Heart left ventricle (tissue), 13 donors: ENCODE measurements at regions not wholly inside any gene's neighbourhood (a gene's known extent, or its start where the extent isn't known, plus 50 kb on each side); places are given as distances from the start of the nearest gene placed in this dataset.

Experiments
- POLR2A ChIP-seq, 2 donors: fragments of 450-650 bp; IDR thresholded peaks; one replicate each; pipeline ENCODE4 v1.6.1; 2017; ENCODE audit warnings: antibody characterized with exemption in 2 of 2, mild to moderate bottlenecking in 2 of 2, moderate library complexity in 2 of 2
- TF ChIP-seq, protein P1 (sequence below), 12 donors: fragments of 200-600 bp; sonication (generic) in 4 of 12; IDR thresholded peaks; one replicate each; pipeline versions ENCODE4 v1.5.0 to v1.8.0; 2018 to 2022; ENCODE audit warnings: antibody characterized with exemption in 12 of 12, mild to moderate bottlenecking in 5 of 12
- donor health status: ischemic (EF 13 %, LVEDD 7.1; RV severe dilation, severe dysfunction).
- donor health status: DM: no; HTN: yes; CAD: no.
- donor health status: DM: no; HTN: no; CAD: no.
- donor health status: ischemic (EF 25% LVEDD 6.9; RV normal size, moderate dysfunction).
- donor health status: ischemic (EF 25% LVEDD 5.7; RV mildly dilated, moderate dysfunction).
- donor health status: ischemic (EF 35%, LVEDD 5.7; RV mildly dilated, moderate dysfunction).
- donor health status: nonischemic (EF 11% LVEDD 7.7; RV severe dilation, severe dysfunction).
- donor health status: DM: yes; HTN: yes; CAD: no.
- donor health status: PGD.
- donor health status: ischemic (EF 29% LVEDD 5.4; RV normal size, mild dysfunction).
- donor health status: nonischemic (EF 23%, LVEDD 6.1; RV moderate dilation, normal function).

GRCh38 chr12:97701901-97702300 lies 239.3 kb downstream of the RMST start:
- TF ChIP-seq POLR2A (IDR thresholded peaks at IDR 0.05): no peak
- TF ChIP-seq, protein P1, sequence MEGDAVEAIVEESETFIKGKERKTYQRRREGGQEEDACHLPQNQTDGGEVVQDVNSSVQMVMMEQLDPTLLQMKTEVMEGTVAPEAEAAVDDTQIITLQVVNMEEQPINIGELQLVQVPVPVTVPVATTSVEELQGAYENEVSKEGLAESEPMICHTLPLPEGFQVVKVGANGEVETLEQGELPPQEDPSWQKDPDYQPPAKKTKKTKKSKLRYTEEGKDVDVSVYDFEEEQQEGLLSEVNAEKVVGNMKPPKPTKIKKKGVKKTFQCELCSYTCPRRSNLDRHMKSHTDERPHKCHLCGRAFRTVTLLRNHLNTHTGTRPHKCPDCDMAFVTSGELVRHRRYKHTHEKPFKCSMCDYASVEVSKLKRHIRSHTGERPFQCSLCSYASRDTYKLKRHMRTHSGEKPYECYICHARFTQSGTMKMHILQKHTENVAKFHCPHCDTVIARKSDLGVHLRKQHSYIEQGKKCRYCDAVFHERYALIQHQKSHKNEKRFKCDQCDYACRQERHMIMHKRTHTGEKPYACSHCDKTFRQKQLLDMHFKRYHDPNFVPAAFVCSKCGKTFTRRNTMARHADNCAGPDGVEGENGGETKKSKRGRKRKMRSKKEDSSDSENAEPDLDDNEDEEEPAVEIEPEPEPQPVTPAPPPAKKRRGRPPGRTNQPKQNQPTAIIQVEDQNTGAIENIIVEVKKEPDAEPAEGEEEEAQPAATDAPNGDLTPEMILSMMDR (IDR thresholded peaks at IDR 0.05): no peak
